ENCODE measurements at regions not wholly inside any gene's neighbourhood (a gene's known extent, or its start where the extent isn't known, plus 50 kb on each side); places are given as distances from the start of the nearest gene placed in this dataset.

DNA sequence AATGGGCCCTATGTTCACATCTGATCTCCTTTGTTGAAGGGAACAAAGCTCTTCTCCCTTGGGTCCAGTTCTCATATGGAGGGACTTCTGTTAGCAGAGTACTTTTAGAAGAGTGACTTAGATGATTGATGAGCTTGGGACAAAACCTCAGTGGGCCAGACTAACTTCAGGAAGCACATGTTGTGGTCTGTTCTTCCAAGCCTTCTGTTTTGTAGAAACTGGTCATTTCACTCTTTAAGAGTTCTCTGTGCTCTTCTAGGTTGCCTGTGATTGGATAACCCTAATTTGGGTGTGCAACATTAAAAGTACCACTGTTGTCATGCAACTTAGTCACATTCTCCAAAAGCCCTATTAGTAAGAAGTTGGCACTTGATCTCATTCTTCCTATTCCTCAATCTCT is 183.5 kb upstream of the ACO1 start:
- intact Hi-C loops (cut with micrococcal nuclease) = no loop called here
- DNase-seq (ENCODE audit: extremely low read depth in 1 of 4, low spot score in 3 of 4) = no peak
- ChIA-PET CTCF (ENCODE audit: low intra/inter-chr PET ratio) (no interaction called here), POLR2A (no interaction called here)
- no peak for ATAC-seq
- no peak overlapping the region for H3K4me2 ChIP-seq (ENCODE audit: insufficient read depth, low read length)
- no peaks in the 10 kb centered on the region for H3K4me1 ChIP-seq (replicated peaks in 1 of 2; ENCODE audit: control insufficient read depth in 2 of 2, insufficient read depth in 2 of 2, low read length in 2 of 2)
- H3K9me1 ChIP-seq (ENCODE audit: control insufficient read depth, insufficient read depth, low read length) = no peaks in the 10 kb centered on the region
- FAIRE-seq = no peak
- no peak overlapping the region for H3K4me3 ChIP-seq
- TF ChIP-seq SRSF7 (optimal IDR thresholded peaks at IDR 0.05; ENCODE audit: low read depth, low read length) (no peak), ZBTB1 (CRISPR knock-in tag; IDR thresholded peaks at IDR 0.05; ENCODE audit: borderline replicate concordance, low read depth) (no peak), ZNF668 (CRISPR knock-in tag; IDR thresholded peaks at IDR 0.05) (no peak), CHD2 (IDR thresholded peaks at IDR 0.05; ENCODE audit: low read depth, low read length) (no peak), NR3C1 (CRISPR knock-in tag; IDR thresholded peaks at IDR 0.05) (no peak), PML (IDR thresholded peaks at IDR 0.05; ENCODE audit: low read length) (no peak), KAT7 (CRISPR knock-in tag; IDR thresholded peaks at IDR 0.05; ENCODE audit: borderline replicate concordance) (no peak), SRSF3 (IDR thresholded peaks at IDR 0.05; ENCODE audit: insufficient read depth, low read length) (no peak), CBFA2T2 (conservative IDR thresholded peaks at IDR 0.05) (no peak), MYBL2 (IDR thresholded peaks at IDR 0.05; ENCODE audit: low read depth) (no peak), MYBL2 (CRISPR knock-in tag; IDR thresholded peaks at IDR 0.05; ENCODE audit: borderline replicate concordance) (no peak), CHCHD3 (CRISPR knock-in tag; IDR thresholded peaks at IDR 0.05) (no peak), ZBTB8A (IDR thresholded peaks at IDR 0.05; ENCODE audit: partially characterized antibody) (no peak), DLX4 (CRISPR knock-in tag; IDR thresholded peaks at IDR 0.05) (no peak)
- TF ChIP-seq, protein P1, sequence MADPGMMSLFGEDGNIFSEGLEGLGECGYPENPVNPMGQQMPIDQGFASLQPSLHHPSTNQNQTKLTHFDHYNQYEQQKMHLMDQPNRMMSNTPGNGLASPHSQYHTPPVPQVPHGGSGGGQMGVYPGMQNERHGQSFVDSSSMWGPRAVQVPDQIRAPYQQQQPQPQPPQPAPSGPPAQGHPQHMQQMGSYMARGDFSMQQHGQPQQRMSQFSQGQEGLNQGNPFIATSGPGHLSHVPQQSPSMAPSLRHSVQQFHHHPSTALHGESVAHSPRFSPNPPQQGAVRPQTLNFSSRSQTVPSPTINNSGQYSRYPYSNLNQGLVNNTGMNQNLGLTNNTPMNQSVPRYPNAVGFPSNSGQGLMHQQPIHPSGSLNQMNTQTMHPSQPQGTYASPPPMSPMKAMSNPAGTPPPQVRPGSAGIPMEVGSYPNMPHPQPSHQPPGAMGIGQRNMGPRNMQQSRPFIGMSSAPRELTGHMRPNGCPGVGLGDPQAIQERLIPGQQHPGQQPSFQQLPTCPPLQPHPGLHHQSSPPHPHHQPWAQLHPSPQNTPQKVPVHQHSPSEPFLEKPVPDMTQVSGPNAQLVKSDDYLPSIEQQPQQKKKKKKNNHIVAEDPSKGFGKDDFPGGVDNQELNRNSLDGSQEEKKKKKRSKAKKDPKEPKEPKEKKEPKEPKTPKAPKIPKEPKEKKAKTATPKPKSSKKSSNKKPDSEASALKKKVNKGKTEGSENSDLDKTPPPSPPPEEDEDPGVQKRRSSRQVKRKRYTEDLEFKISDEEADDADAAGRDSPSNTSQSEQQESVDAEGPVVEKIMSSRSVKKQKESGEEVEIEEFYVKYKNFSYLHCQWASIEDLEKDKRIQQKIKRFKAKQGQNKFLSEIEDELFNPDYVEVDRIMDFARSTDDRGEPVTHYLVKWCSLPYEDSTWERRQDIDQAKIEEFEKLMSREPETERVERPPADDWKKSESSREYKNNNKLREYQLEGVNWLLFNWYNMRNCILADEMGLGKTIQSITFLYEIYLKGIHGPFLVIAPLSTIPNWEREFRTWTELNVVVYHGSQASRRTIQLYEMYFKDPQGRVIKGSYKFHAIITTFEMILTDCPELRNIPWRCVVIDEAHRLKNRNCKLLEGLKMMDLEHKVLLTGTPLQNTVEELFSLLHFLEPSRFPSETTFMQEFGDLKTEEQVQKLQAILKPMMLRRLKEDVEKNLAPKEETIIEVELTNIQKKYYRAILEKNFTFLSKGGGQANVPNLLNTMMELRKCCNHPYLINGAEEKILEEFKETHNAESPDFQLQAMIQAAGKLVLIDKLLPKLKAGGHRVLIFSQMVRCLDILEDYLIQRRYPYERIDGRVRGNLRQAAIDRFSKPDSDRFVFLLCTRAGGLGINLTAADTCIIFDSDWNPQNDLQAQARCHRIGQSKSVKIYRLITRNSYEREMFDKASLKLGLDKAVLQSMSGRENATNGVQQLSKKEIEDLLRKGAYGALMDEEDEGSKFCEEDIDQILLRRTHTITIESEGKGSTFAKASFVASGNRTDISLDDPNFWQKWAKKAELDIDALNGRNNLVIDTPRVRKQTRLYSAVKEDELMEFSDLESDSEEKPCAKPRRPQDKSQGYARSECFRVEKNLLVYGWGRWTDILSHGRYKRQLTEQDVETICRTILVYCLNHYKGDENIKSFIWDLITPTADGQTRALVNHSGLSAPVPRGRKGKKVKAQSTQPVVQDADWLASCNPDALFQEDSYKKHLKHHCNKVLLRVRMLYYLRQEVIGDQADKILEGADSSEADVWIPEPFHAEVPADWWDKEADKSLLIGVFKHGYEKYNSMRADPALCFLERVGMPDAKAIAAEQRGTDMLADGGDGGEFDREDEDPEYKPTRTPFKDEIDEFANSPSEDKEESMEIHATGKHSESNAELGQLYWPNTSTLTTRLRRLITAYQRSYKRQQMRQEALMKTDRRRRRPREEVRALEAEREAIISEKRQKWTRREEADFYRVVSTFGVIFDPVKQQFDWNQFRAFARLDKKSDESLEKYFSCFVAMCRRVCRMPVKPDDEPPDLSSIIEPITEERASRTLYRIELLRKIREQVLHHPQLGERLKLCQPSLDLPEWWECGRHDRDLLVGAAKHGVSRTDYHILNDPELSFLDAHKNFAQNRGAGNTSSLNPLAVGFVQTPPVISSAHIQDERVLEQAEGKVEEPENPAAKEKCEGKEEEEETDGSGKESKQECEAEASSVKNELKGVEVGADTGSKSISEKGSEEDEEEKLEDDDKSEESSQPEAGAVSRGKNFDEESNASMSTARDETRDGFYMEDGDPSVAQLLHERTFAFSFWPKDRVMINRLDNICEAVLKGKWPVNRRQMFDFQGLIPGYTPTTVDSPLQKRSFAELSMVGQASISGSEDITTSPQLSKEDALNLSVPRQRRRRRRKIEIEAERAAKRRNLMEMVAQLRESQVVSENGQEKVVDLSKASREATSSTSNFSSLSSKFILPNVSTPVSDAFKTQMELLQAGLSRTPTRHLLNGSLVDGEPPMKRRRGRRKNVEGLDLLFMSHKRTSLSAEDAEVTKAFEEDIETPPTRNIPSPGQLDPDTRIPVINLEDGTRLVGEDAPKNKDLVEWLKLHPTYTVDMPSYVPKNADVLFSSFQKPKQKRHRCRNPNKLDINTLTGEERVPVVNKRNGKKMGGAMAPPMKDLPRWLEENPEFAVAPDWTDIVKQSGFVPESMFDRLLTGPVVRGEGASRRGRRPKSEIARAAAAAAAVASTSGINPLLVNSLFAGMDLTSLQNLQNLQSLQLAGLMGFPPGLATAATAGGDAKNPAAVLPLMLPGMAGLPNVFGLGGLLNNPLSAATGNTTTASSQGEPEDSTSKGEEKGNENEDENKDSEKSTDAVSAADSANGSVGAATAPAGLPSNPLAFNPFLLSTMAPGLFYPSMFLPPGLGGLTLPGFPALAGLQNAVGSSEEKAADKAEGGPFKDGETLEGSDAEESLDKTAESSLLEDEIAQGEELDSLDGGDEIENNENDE (IDR thresholded peaks at IDR 0.05; ENCODE audit: low read depth, low read length) = no peak
- no peaks in the 10 kb centered on the region for H4K20me1 ChIP-seq (replicated peaks; ENCODE audit: control insufficient read depth, insufficient read depth, low read length)
- BruUV-seq (replicated peaks) = no TSS peak
- no peak overlapping the region for H3K9ac ChIP-seq (ENCODE audit: insufficient read depth in 1 of 2, low read depth in 2 of 2, low read length in 2 of 2)
- no peaks in the 10 kb centered on the region for H3K79me2 ChIP-seq (ENCODE audit: control insufficient read depth, insufficient read depth, low read length)
- H2AFZ ChIP-seq (ENCODE audit: low read depth, low read length) = no peak overlapping the region
- H3K27me3 ChIP-seq (ENCODE audit: control insufficient read depth in 2 of 2, insufficient read depth in 2 of 2, low read length in 2 of 2) = no peaks in the 10 kb centered on the region
- H3K36me3 ChIP-seq (ENCODE audit: control insufficient read depth, insufficient read depth, low read length) = no peaks in the 10 kb centered on the region
- no peak overlapping the region for H3K27ac ChIP-seq (ENCODE audit: extremely low read depth, low read depth, low read length)
- H3K9me3 ChIP-seq (replicated peaks; ENCODE audit: control insufficient read depth, insufficient read depth, low read depth, low read length) = no peaks in the 10 kb centered on the region
- in situ Hi-C loops (cut with MboI) = no loop called here

All from K562 (cell line).